Esophagus muscularis mucosa (tissue), 3 donors: ENCODE measurements at regions not wholly inside any gene's neighbourhood (a gene's known extent, or its start where the extent isn't known, plus 50 kb on each side); places are given as distances from the start of the nearest gene placed in this dataset.

Experiments used
- CTCF ChIP-seq, 3 experiments: fragments of 200-600 bp in 2 of 3; fragments of 450-650 bp in 1 of 3; sonication (generic) in 2 of 3; IDR thresholded peaks; one replicate each; pipeline ENCODE4 v1.5.1; 2017 to 2019; ENCODE audit warnings: antibody characterized with exemption in 3 of 3, mild to moderate bottlenecking in 2 of 3, moderate library complexity in 1 of 3
- POLR2A ChIP-seq: fragments of 450-650 bp; IDR thresholded peaks from one replicate; pipeline ENCODE4 v1.6.1; 2017; ENCODE audit warnings: antibody characterized with exemption, moderate library complexity, mild to moderate bottlenecking, low read depth
- POLR2AphosphoS5 ChIP-seq, 2 donors: sonication (generic); formaldehyde crosslinking; IDR thresholded peaks; one replicate each; pipeline ENCODE4 v1.6.1; 2017; ENCODE audit warnings: antibody characterized with exemption in 2 of 2

DNA sequence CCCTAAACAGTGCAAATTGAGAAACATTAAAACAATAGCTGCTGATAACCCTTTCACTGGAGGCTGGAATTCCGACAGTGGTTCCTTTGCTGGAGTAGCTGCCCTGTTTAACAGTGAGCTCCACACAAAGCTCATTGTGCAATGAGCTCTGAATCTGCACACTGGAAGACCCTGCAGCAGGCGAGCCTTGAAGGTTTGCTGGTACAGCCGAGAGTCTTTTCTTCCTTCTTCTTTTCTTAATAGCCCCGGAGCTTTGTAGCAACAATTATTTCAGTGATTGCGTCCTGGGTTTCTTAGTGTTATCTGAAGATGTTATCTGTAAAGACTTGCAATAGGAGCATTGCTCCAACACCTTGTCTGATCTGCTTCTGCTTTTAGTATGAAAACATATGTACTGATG lies 50.8 kb upstream of the CXCR4 start:
- no peak for TF ChIP-seq CTCF (IDR thresholded peaks at IDR 0.05)
- TF ChIP-seq POLR2A: no peak
- TF ChIP-seq POLR2AphosphoS5 (IDR thresholded peaks at IDR 0.05): no peak
